Neural progenitor cell (in vitro differentiated cells): ENCODE measurements at regions not wholly inside any gene's neighbourhood (a gene's known extent, or its start where the extent isn't known, plus 50 kb on each side); places are given as distances from the start of the nearest gene placed in this dataset.

Experiments used
- EZH2 ChIP-seq: fragments of 200-600 bp; sonication (generic); IDR thresholded peaks from 2 replicates; pipeline ENCODE4 v1.6.1; 2017; ENCODE audit warnings: antibody characterized with exemption, mild to moderate bottlenecking, moderate library complexity
- EZH2phosphoT487 ChIP-seq: fragments of 200-600 bp; sonication (generic); IDR thresholded peaks from 2 replicates; pipeline ENCODE4 v1.6.1; 2017; ENCODE audit warnings: antibody characterized with exemption
- TF ChIP-seq, protein P1 (sequence below): fragments of 200-600 bp; sonication (generic); IDR thresholded peaks from 2 replicates; pipeline ENCODE4 v1.5.1; 2017; ENCODE audit warnings: antibody characterized with exemption, mild to moderate bottlenecking

DNA sequence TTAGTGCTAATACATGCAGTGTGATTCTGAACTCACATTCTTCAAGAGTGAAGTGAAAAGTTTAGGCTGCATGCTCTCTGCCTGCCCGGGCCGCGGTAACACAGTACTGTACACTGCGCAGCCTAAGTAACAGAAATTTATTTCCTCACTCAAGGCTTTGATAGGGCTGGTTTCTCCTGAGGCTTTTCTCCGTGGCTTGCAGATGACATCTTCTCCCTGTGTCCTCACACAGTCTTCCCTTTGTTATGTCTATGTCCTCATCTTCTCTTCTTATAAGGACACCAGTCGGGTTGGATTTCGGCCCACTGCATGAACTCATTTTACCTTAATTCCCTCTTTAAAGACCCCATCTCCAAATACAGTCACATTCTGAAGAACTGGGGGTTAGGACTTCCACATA, 51.1 kb upstream of the TMEM170B start:
- TF ChIP-seq, protein P1, sequence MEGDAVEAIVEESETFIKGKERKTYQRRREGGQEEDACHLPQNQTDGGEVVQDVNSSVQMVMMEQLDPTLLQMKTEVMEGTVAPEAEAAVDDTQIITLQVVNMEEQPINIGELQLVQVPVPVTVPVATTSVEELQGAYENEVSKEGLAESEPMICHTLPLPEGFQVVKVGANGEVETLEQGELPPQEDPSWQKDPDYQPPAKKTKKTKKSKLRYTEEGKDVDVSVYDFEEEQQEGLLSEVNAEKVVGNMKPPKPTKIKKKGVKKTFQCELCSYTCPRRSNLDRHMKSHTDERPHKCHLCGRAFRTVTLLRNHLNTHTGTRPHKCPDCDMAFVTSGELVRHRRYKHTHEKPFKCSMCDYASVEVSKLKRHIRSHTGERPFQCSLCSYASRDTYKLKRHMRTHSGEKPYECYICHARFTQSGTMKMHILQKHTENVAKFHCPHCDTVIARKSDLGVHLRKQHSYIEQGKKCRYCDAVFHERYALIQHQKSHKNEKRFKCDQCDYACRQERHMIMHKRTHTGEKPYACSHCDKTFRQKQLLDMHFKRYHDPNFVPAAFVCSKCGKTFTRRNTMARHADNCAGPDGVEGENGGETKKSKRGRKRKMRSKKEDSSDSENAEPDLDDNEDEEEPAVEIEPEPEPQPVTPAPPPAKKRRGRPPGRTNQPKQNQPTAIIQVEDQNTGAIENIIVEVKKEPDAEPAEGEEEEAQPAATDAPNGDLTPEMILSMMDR, result no peak
- no peak for TF ChIP-seq EZH2
- TF ChIP-seq EZH2phosphoT487, result no peak
